ENCODE measurements at regions not wholly inside any gene's neighbourhood (a gene's known extent, or its start where the extent isn't known, plus 50 kb on each side); places are given as distances from the start of the nearest gene placed in this dataset.

- H3K4me1 ChIP-seq (ENCODE audit: control insufficient read depth, insufficient read depth, low read length), result no peaks in the 10 kb centered on the region
- H3K27me3 ChIP-seq (ENCODE audit: control insufficient read depth, insufficient read depth, low read length), result no peaks in the 10 kb centered on the region
- no CpG with 5 or more reads among the region's 5 CpGs for WGBS (ENCODE audit: insufficient coverage)
- H3K9me3 ChIP-seq (ENCODE audit: control insufficient read depth, insufficient read depth, low read length), result no peaks in the 10 kb centered on the region
- H3K4me3 ChIP-seq (ENCODE audit: low read depth, low read length), result no peak overlapping the region
- DNase-seq (ENCODE audit: low read depth in 4 of 6, low spot score in 6 of 6), result no peak
- H3K27ac ChIP-seq (ENCODE audit: low read depth, low read length), result no peak overlapping the region
- no peaks in the 10 kb centered on the region for H3K36me3 ChIP-seq (ENCODE audit: control insufficient read depth, insufficient read depth, low read length)
These were observed 129.5 kb upstream of the LRRC7 start for GRCh38 chr1:69438056-69438795.

- Histone ChIP-seq H3K27me3 (ENCODE audit: control insufficient read depth, insufficient read depth, low read length) (no peaks in the 10 kb centered on the region), H3K4me1 (ENCODE audit: control insufficient read depth, insufficient read depth, low read length) (no peaks in the 10 kb centered on the region)
- DNase-seq (ENCODE audit: low read depth in 4 of 6, low spot score in 6 of 6), result no peak
These were observed 126.2 kb upstream of the LRRC7 start for GRCh38 chr1:69441496-69441895.

DNA sequence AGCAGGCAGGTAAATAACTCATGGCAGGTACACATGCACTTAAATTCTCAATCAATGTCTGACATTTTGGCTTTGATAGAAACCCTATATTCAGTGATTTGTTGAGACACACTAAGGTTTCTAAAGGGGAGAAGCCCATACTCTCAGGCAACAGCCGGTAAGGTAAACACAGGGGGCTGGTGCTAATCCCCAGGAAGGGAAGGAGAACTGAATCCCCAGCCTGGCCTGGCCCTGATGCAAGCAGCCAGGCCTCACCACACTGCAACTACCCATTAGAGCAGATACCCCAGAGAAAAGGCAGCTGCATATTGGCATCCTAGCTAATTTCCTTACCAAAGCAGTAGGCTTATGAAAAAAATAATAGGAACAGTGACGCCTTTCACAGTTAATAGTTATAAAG lies 116.5 kb upstream of the LRRC7 start:
- H3K27me3 ChIP-seq (ENCODE audit: control insufficient read depth, insufficient read depth, low read length), result no peaks in the 10 kb centered on the region
- no peak overlapping the region for H3K27ac ChIP-seq (ENCODE audit: low read depth, low read length)
- no peaks in the 10 kb centered on the region for H3K4me1 ChIP-seq (ENCODE audit: control insufficient read depth, insufficient read depth, low read length)
- no peak for DNase-seq (ENCODE audit: low read depth in 4 of 6, low spot score in 6 of 6)
- H3K4me3 ChIP-seq (ENCODE audit: low read depth, low read length), result no peak overlapping the region
- 20% methylated on average over 1 of the region's 2 CpGs for WGBS (ENCODE audit: insufficient coverage)
- H3K36me3 ChIP-seq (ENCODE audit: control insufficient read depth, insufficient read depth, low read length), result no peaks in the 10 kb centered on the region
- H3K9me3 ChIP-seq (ENCODE audit: control insufficient read depth, insufficient read depth, low read length), result no peaks in the 10 kb centered on the region

More at GRCh38 chr1:69441496-69441895, 126.2 kb upstream of the LRRC7 start:
- no peaks in the 10 kb centered on the region for H3K9me3 ChIP-seq (ENCODE audit: control insufficient read depth, insufficient read depth, low read length)
- no peak overlapping the region for H3K4me3 ChIP-seq (ENCODE audit: low read depth, low read length)
- no peak overlapping the region for H3K27ac ChIP-seq (ENCODE audit: low read depth, low read length)
- no peaks in the 10 kb centered on the region for H3K36me3 ChIP-seq (ENCODE audit: control insufficient read depth, insufficient read depth, low read length)

- Histone ChIP-seq H3K27ac (ENCODE audit: low read depth, low read length) (no peak overlapping the region), H3K4me1 (ENCODE audit: control insufficient read depth, insufficient read depth, low read length) (no peaks in the 10 kb centered on the region), H3K36me3 (ENCODE audit: control insufficient read depth, insufficient read depth, low read length) (no peaks in the 10 kb centered on the region), H3K9me3 (ENCODE audit: control insufficient read depth, insufficient read depth, low read length) (no peaks in the 10 kb centered on the region), H3K4me3 (ENCODE audit: low read depth, low read length) (no peak overlapping the region), H3K27me3 (ENCODE audit: control insufficient read depth, insufficient read depth, low read length) (no peaks in the 10 kb centered on the region)
- 60% methylated on average over 1 of the region's 3 CpGs for WGBS (ENCODE audit: insufficient coverage)
- no peak for DNase-seq (ENCODE audit: low read depth in 4 of 6, low spot score in 6 of 6)
These were observed 112.0 kb upstream of the LRRC7 start for GRCh38 chr1:69455718-69456117.

DNA sequence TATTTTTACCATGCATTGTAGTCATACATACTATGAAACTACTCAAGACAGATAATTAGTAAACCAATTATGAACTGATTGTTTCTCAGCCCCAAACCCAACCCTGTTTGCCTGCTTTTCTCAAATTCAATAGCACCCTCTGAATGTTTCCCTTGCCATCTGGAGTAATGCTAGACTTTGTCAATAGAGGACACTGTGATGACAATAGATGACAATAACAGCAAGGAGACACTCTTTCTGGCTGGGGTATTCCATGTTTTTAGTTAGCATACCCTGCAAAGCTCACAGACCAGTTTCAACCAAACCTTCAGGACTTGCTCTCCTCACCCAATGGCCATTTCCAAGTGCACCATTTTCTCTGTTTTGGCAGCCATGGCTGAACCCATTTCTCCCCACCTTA lies 108.5 kb upstream of the LRRC7 start:
- DNase-seq (ENCODE audit: low read depth in 4 of 6, low spot score in 6 of 6), result no peak
- Histone ChIP-seq H3K9me3 (ENCODE audit: control insufficient read depth, insufficient read depth, low read length) (peaks cover 2% of the 10 kb centered on the region), H3K27me3 (ENCODE audit: control insufficient read depth, insufficient read depth, low read length) (no peaks in the 10 kb centered on the region), H3K4me1 (ENCODE audit: control insufficient read depth, insufficient read depth, low read length) (no peaks in the 10 kb centered on the region), H3K4me3 (ENCODE audit: low read depth, low read length) (no peak overlapping the region), H3K27ac (ENCODE audit: low read depth, low read length) (no peak overlapping the region), H3K36me3 (ENCODE audit: control insufficient read depth, insufficient read depth, low read length) (no peaks in the 10 kb centered on the region)

DNA sequence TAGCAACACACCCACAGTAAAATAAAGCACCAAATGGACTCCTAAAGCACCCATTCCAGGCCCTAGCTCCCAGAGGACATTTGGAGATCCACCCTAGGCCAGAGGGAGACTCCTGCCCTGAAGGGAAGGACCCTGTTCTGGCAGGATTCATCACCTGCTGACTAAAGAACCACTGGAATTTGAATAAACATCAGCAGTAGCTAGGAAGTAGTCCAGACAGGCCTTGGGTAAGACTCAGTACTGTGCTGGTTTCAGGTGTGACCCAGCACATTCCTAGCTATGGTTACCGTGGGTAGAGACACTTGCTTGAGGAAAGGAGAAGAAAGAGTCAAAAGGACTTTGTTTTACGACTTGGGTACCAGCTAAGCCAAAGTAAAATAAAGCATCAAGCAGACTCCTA lies 92.7 kb upstream of the LRRC7 start:
- H3K9me3 ChIP-seq (ENCODE audit: control insufficient read depth, insufficient read depth, low read length), result no peaks in the 10 kb centered on the region
- no peak for DNase-seq (ENCODE audit: low read depth in 4 of 6, low spot score in 6 of 6)
- WGBS (ENCODE audit: insufficient coverage), result 100% methylated on average over 1 of the region's 2 CpGs
- H3K27ac ChIP-seq (ENCODE audit: low read depth, low read length), result no peak overlapping the region
- H3K4me1 ChIP-seq (ENCODE audit: control insufficient read depth, insufficient read depth, low read length), result no peaks in the 10 kb centered on the region
- no peaks in the 10 kb centered on the region for H3K36me3 ChIP-seq (ENCODE audit: control insufficient read depth, insufficient read depth, low read length)
- no peaks in the 10 kb centered on the region for H3K27me3 ChIP-seq (ENCODE audit: control insufficient read depth, insufficient read depth, low read length)
- H3K4me3 ChIP-seq (ENCODE audit: low read depth, low read length), result no peak overlapping the region

DNA sequence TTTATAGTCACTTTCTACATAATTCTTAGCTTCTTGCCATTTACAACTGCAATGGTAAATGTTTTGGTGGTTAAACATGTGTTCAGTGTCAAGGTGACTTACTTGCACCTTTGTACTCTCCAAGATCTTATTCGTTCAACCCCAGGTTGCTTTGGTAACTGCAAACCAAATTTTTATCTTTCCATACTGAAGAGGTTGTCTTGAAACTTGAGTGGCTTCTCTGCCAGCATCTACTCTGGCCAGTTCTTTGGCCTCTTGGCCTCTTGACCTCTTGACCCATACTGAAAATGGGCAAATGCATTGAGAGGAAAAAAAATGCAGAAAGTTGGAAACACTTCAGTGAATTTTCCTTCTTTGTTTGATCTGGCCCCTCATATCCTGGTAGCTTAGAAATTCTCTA lies 88.0 kb upstream of the LRRC7 start:
- DNase-seq (ENCODE audit: low read depth in 4 of 6, low spot score in 6 of 6), result no peak
- H3K27ac ChIP-seq (ENCODE audit: low read depth, low read length), result no peak overlapping the region
- no peaks in the 10 kb centered on the region for H3K4me1 ChIP-seq (ENCODE audit: control insufficient read depth, insufficient read depth, low read length)
- H3K9me3 ChIP-seq (ENCODE audit: control insufficient read depth, insufficient read depth, low read length), result no peaks in the 10 kb centered on the region
- no peaks in the 10 kb centered on the region for H3K36me3 ChIP-seq (ENCODE audit: control insufficient read depth, insufficient read depth, low read length)
- no peaks in the 10 kb centered on the region for H3K27me3 ChIP-seq (ENCODE audit: control insufficient read depth, insufficient read depth, low read length)
- no peak overlapping the region for H3K4me3 ChIP-seq (ENCODE audit: low read depth, low read length)
- WGBS (ENCODE audit: insufficient coverage), result no CpG with 5 or more reads among the region's 1 CpG

DNA sequence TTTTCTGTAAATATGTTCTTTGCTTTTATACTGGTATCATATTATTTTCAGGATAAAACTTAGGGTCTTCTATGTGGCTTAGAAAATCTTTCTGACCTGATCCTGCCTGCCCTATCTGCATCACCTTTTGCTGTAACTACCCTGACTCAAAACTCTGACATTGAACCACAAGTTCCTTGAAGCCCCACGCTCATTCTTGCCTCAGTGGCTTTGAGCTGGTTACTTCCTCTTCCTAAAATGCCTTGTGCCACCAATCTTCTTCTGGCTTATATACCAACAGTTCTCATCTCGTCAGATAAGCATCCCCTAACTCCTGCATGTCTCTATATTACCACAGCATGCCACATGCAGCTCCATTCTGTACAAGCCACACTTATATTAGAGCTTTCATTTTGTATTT lies 84.5 kb upstream of the LRRC7 start:
- 97% methylated on average over 2 of the region's 2 CpGs for WGBS (ENCODE audit: insufficient coverage)
- Histone ChIP-seq H3K27ac (ENCODE audit: low read depth, low read length) (no peak overlapping the region), H3K4me1 (ENCODE audit: control insufficient read depth, insufficient read depth, low read length) (no peaks in the 10 kb centered on the region), H3K9me3 (ENCODE audit: control insufficient read depth, insufficient read depth, low read length) (no peaks in the 10 kb centered on the region), H3K36me3 (ENCODE audit: control insufficient read depth, insufficient read depth, low read length) (no peaks in the 10 kb centered on the region), H3K27me3 (ENCODE audit: control insufficient read depth, insufficient read depth, low read length) (no peaks in the 10 kb centered on the region), H3K4me3 (ENCODE audit: low read depth, low read length) (no peak overlapping the region)
- DNase-seq (ENCODE audit: low read depth in 4 of 6, low spot score in 6 of 6), result no peak

GRCh38 chr1:69485616-69486015 lies 82.1 kb upstream of the LRRC7 start:
- no peak for DNase-seq (ENCODE audit: low read depth in 4 of 6, low spot score in 6 of 6)
- H3K27ac ChIP-seq (ENCODE audit: low read depth, low read length), result no peak overlapping the region
- H3K4me1 ChIP-seq (ENCODE audit: control insufficient read depth, insufficient read depth, low read length), result no peaks in the 10 kb centered on the region
- no peaks in the 10 kb centered on the region for H3K9me3 ChIP-seq (ENCODE audit: control insufficient read depth, insufficient read depth, low read length)
- H3K27me3 ChIP-seq (ENCODE audit: control insufficient read depth, insufficient read depth, low read length), result no peaks in the 10 kb centered on the region
- H3K36me3 ChIP-seq (ENCODE audit: control insufficient read depth, insufficient read depth, low read length), result no peaks in the 10 kb centered on the region
- no CpG with 5 or more reads among the region's 1 CpG for WGBS (ENCODE audit: insufficient coverage)
- no peak overlapping the region for H3K4me3 ChIP-seq (ENCODE audit: low read depth, low read length)

- Histone ChIP-seq H3K27me3 (ENCODE audit: control insufficient read depth, insufficient read depth, low read length) (no peaks in the 10 kb centered on the region), H3K27ac (ENCODE audit: low read depth, low read length) (no peak overlapping the region), H3K9me3 (ENCODE audit: control insufficient read depth, insufficient read depth, low read length) (no peaks in the 10 kb centered on the region), H3K4me1 (ENCODE audit: control insufficient read depth, insufficient read depth, low read length) (no peaks in the 10 kb centered on the region), H3K4me3 (ENCODE audit: low read depth, low read length) (no peak overlapping the region), H3K36me3 (ENCODE audit: control insufficient read depth, insufficient read depth, low read length) (no peaks in the 10 kb centered on the region)
- no peak for DNase-seq (ENCODE audit: low read depth in 4 of 6, low spot score in 6 of 6)
- WGBS (ENCODE audit: insufficient coverage), result no CpG with 5 or more reads among the region's 2 CpGs
These were observed 76.3 kb upstream of the LRRC7 start for GRCh38 chr1:69491416-69491815.
